ENCODE measurements at regions not wholly inside any gene's neighbourhood (a gene's known extent, or its start where the extent isn't known, plus 50 kb on each side); places are given as distances from the start of the nearest gene placed in this dataset.

DNA sequence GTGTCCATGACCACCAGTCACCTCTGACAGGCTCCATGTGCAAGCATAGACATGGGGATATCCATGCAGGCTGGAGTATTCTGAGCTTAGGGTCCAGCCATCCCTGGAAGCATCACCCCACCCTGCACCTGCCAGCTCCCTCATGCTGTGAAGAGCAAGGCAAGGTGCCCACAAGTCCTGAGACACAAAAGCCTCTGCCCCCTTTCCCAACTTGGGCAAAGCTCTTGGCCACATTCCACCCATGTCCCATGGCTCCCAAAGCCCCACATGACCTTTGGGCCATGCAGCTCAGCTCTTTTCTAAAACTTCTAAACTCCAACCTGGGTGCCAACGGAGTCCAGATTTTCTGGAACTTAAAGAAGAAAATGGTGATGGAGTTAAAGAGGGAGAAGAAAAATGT lies 99.8 kb upstream of the SH3BP4 start:
- Histone ChIP-seq H4K20me1 (replicated peaks in 1 of 2; ENCODE audit: control insufficient read depth in 1 of 2, insufficient read depth in 2 of 2, low read length in 2 of 2) (no peaks in the 10 kb centered on the region), H2BK120ac (replicated peaks; ENCODE audit: low read depth, low read length) (no peak overlapping the region), H2AK5ac (ENCODE audit: low read depth, low read length) (no peak overlapping the region), H2BK5ac (ENCODE audit: low read depth, low read length) (no peak overlapping the region), H4K8ac (ENCODE audit: extremely low read depth, insufficient read depth, low read length) (no peak overlapping the region), H3K14ac (ENCODE audit: insufficient read length) (no peak overlapping the region), H3K4ac (replicated peaks; ENCODE audit: insufficient read length, low read depth, low read length) (no peak overlapping the region), H3K23me2 (ENCODE audit: low read depth, low read length) (no peaks in the 10 kb centered on the region; the same call in 1 of the 2 replicates), H3K27me3 (replicated peaks in 1 of 4; ENCODE audit: control insufficient read depth in 3 of 4, extremely low read depth in 1 of 4, insufficient read depth in 3 of 4, low read length in 3 of 4) (no peaks in the 10 kb centered on the region), H3K79me2 (ENCODE audit: control insufficient read depth in 1 of 2, insufficient read depth in 2 of 2, low read length in 2 of 2) (no peaks in the 10 kb centered on the region), H2AFZ (ENCODE audit: low read length) (no peak overlapping the region), H4K5ac (ENCODE audit: insufficient read length, low read depth, low read length) (no peak overlapping the region), H3K36me3 (ENCODE audit: control insufficient read depth in 2 of 4, insufficient read depth in 4 of 4, low read length in 3 of 4) (no peaks in the 10 kb centered on the region), H3K9me3 (ENCODE audit: insufficient read depth in 2 of 2, low read depth in 1 of 2, low read length in 1 of 2) (peaks cover 0 to 3% of the 10 kb centered on the region in 2 experiments; a peak in 1 of 4 replicates), H3K27ac (ENCODE audit: low read depth, low read length) (no peak overlapping the region), H2BK20ac (ENCODE audit: low read length) (no peak overlapping the region), H3K18ac (ENCODE audit: extremely low read depth, low read length) (no peak overlapping the region), H3K4me3 (ENCODE audit: extremely low read depth in 1 of 4, insufficient read depth in 2 of 4, low read depth in 3 of 4, low read length in 4 of 4) (no peak overlapping the region), H3K4me1 (replicated peaks in 1 of 4; ENCODE audit: control insufficient read depth in 3 of 4, insufficient read depth in 4 of 4, low read length in 3 of 4) (no peaks in the 10 kb centered on the region; a peak in 1 of 7 replicates), H4K91ac (replicated peaks; ENCODE audit: insufficient read length, low read length) (no peak overlapping the region), H2BK15ac (ENCODE audit: low read length) (no peak overlapping the region), H3K4me2 (ENCODE audit: insufficient read depth in 1 of 2, low read depth in 2 of 2, low read length in 2 of 2) (no peak overlapping the region), H3K9ac (replicated peaks in 1 of 4; ENCODE audit: extremely low read depth in 1 of 4, low read depth in 3 of 4, low read length in 3 of 4) (no peak overlapping the region), H2BK12ac (ENCODE audit: low read depth, low read length) (no peak overlapping the region), H3K79me1 (ENCODE audit: low read depth, low read length) (no peaks in the 10 kb centered on the region; the same call in 1 of the 2 replicates), H3K56ac (replicated peaks; ENCODE audit: insufficient read length, low read depth, low read length) (no peak overlapping the region), H3K23ac (ENCODE audit: insufficient read length) (no peak overlapping the region)
- DNase-seq (ENCODE audit: low read depth in 1 of 2, low spot score in 2 of 2) (no peak), FAIRE-seq (no peak)
- ChIA-PET POLR2A (ENCODE audit: partially characterized antibody) (interaction anchor here (1.3 kb wide), 1 partner anchor 9 kb away, joined by 3 read pairs; no protein-coding TSS in a partner anchor), CTCF (ENCODE audit: partially characterized antibody) (interaction anchor here (1.0 to 1.5 kb wide), 6 partner anchors 9 to 241 kb away, joined by 3 to 4 read pairs (median 4); no protein-coding TSS in a partner anchor)
- no peak for TF ChIP-seq POLR2AphosphoS5 (IDR thresholded peaks at IDR 0.05; ENCODE audit: low read depth, low read length)
- 89% methylated on average over 1 of the region's 1 CpG; no CpG with 5 or more reads in 1 of the 2 experiments for WGBS, 2 experiments (ENCODE audit: extremely low coverage in 1 of 2, insufficient coverage in 1 of 2, insufficient read length in 1 of 2, insufficient replicate concordance in 2 of 2, low coverage in 1 of 2, low lambda C conversion rate in 2 of 2, missing lambda C conversion rate in 1 of 2)
